Parathyroid adenoma (tissue), 2 donors: ENCODE measurements at regions not wholly inside any gene's neighbourhood (a gene's known extent, or its start where the extent isn't known, plus 50 kb on each side); places are given as distances from the start of the nearest gene placed in this dataset.

Experiments
- H2AFZ ChIP-seq: fragments of 300-600 bp; sonication (generic); one replicate; pipeline ENCODE4 v1.7.0; 2017; ENCODE audit warnings: antibody characterized with exemption, mild to moderate bottlenecking
- H3K27ac ChIP-seq: fragments of 300-600 bp; sonication (generic); one replicate; pipeline ENCODE4 v1.7.0; 2017
- H3K27me3 ChIP-seq: fragments of 300-600 bp; sonication (generic); one replicate; pipeline ENCODE4 v1.7.0; 2017; ENCODE audit warnings: low read length; ENCODE audit not compliant: control insufficient read depth, insufficient read depth
- H3K36me3 ChIP-seq: fragments of 300-600 bp; sonication (generic); one replicate; pipeline ENCODE4 v1.7.0; 2017; ENCODE audit warnings: low read length; ENCODE audit not compliant: control insufficient read depth, insufficient read depth
- H3K4me1 ChIP-seq: fragments of 300-600 bp; sonication (generic); one replicate; pipeline ENCODE4 v1.7.0; 2017; ENCODE audit warnings: control low read depth
- H3K4me2 ChIP-seq: fragments of 300-600 bp; sonication (generic); one replicate; pipeline ENCODE4 v1.7.0; 2017; ENCODE audit warnings: low read length
- H3K4me3 ChIP-seq: fragments of 300-600 bp; sonication (generic); one replicate; pipeline ENCODE4 v1.7.0; 2017; ENCODE audit warnings: low read depth, low read length
- H3K79me2 ChIP-seq: fragments of 300-600 bp; sonication (generic); one replicate; pipeline ENCODE4 v1.7.0; 2017; ENCODE audit warnings: control low read depth
- H3K9ac ChIP-seq: fragments of 300-600 bp; sonication (generic); one replicate; pipeline ENCODE4 v1.7.0; 2017; ENCODE audit warnings: mild to moderate bottlenecking
- H3K9me3 ChIP-seq: fragments of 300-600 bp; sonication (generic); one replicate; pipeline ENCODE4 v1.7.0; 2017; ENCODE audit warnings: low read length; ENCODE audit not compliant: control insufficient read depth
- CTCF ChIP-seq: fragments of 300-600 bp; sonication (generic); IDR thresholded peaks from one replicate; pipeline ENCODE4 v1.7.0; 2017; ENCODE audit warnings: antibody characterized with exemption, mild to moderate bottlenecking
- donor health status: primary hyperparathyroidism.

GRCh38 chr6:125558241-125558843 is 191.1 kb upstream of the HEY2 start:
- H3K4me1 ChIP-seq, result no peaks in the 10 kb centered on the region
- H3K9ac ChIP-seq, result no peak overlapping the region
- no peak overlapping the region for H3K27ac ChIP-seq
- no peaks in the 10 kb centered on the region for H3K36me3 ChIP-seq
- no peak for TF ChIP-seq CTCF
- no peak overlapping the region for H3K4me3 ChIP-seq
- no peaks in the 10 kb centered on the region for H3K9me3 ChIP-seq
- H3K79me2 ChIP-seq, result no peaks in the 10 kb centered on the region
- H2AFZ ChIP-seq, result no peak overlapping the region
- no peak overlapping the region for H3K4me2 ChIP-seq
- no peaks in the 10 kb centered on the region for H3K27me3 ChIP-seq

GRCh38 chr6:125558907-125559306 is 190.5 kb upstream of the HEY2 start:
- Histone ChIP-seq H3K9ac (no peak overlapping the region), H3K36me3 (no peaks in the 10 kb centered on the region), H3K4me1 (no peaks in the 10 kb centered on the region), H3K4me3 (no peak overlapping the region), H3K4me2 (no peak overlapping the region), H2AFZ (no peak overlapping the region), H3K9me3 (no peaks in the 10 kb centered on the region), H3K27me3 (no peaks in the 10 kb centered on the region), H3K79me2 (no peaks in the 10 kb centered on the region), H3K27ac (no peak overlapping the region)
- TF ChIP-seq CTCF, result no peak

GRCh38 chr6:125562156-125562555 is 187.3 kb upstream of the HEY2 start:
- Histone ChIP-seq H3K27me3 (no peaks in the 10 kb centered on the region), H3K9me3 (no peaks in the 10 kb centered on the region)
- TF ChIP-seq CTCF, result no peak

GRCh38 chr6:125564941-125565340 is 184.5 kb upstream of the HEY2 start:
- H3K27ac ChIP-seq, result no peak overlapping the region
- H3K4me1 ChIP-seq, result no peaks in the 10 kb centered on the region
- no peak overlapping the region for H3K4me2 ChIP-seq
- H3K4me3 ChIP-seq, result no peak overlapping the region
- H3K9me3 ChIP-seq, result no peaks in the 10 kb centered on the region
- no peak for TF ChIP-seq CTCF
- no peaks in the 10 kb centered on the region for H3K27me3 ChIP-seq
- no peak overlapping the region for H3K9ac ChIP-seq
- H3K36me3 ChIP-seq, result no peaks in the 10 kb centered on the region
- H3K79me2 ChIP-seq, result no peaks in the 10 kb centered on the region
- H2AFZ ChIP-seq, result no peak overlapping the region

More at GRCh38 chr6:125562156-125562555, 187.3 kb upstream of the HEY2 start:
- Histone ChIP-seq H3K9ac (no peak overlapping the region), H3K27ac (no peak overlapping the region), H3K79me2 (no peaks in the 10 kb centered on the region), H3K4me3 (no peak overlapping the region), H3K36me3 (no peaks in the 10 kb centered on the region), H3K4me1 (no peaks in the 10 kb centered on the region), H2AFZ (no peak overlapping the region), H3K4me2 (no peak overlapping the region)

GRCh38 chr6:125567407-125567806 is 182.0 kb upstream of the HEY2 start:
- H3K4me1 ChIP-seq, result no peaks in the 10 kb centered on the region
- no peak overlapping the region for H3K9ac ChIP-seq
- no peak overlapping the region for H3K27ac ChIP-seq
- H3K9me3 ChIP-seq, result no peaks in the 10 kb centered on the region
- H3K36me3 ChIP-seq, result no peaks in the 10 kb centered on the region
- H2AFZ ChIP-seq, result no peak overlapping the region
- H3K4me2 ChIP-seq, result no peak overlapping the region
- H3K4me3 ChIP-seq, result no peak overlapping the region
- H3K27me3 ChIP-seq, result no peaks in the 10 kb centered on the region
- no peaks in the 10 kb centered on the region for H3K79me2 ChIP-seq
- no peak for TF ChIP-seq CTCF
